MM.1S (cell line): ENCODE measurements at regions not wholly inside any gene's neighbourhood (a gene's known extent, or its start where the extent isn't known, plus 50 kb on each side); places are given as distances from the start of the nearest gene placed in this dataset.

Experiments used
- EZH2 ChIP-seq: fragments of 300-600 bp; sonication (generic); optimal IDR thresholded peaks from 2 replicates; pipeline ENCODE3; 2017; ENCODE audit warnings: low read depth, mild to moderate bottlenecking, antibody characterized with exemption, low read length, mixed read lengths
- EZH2phosphoT487 ChIP-seq: fragments of 300-600 bp; sonication (generic); IDR thresholded peaks from 2 replicates; pipeline ENCODE4 v1.6.1; 2018; ENCODE audit warnings: antibody characterized with exemption, low read length

- TF ChIP-seq EZH2phosphoT487 (no peak), EZH2 (no peak)
Observed at GRCh38 chr6:16947375-16948015, 154.4 kb upstream of the STMND1 start.
